Cardiac septum (tissue), 1 donor: ENCODE measurements at regions not wholly inside any gene's neighbourhood (a gene's known extent, or its start where the extent isn't known, plus 50 kb on each side); places are given as distances from the start of the nearest gene placed in this dataset.
"Not testable (repeated sequence)": the region's sequence is repeated elsewhere in the genome, so short reads cannot be mapped to it uniquely, and the experiment has no call there.

Source experiments
- DNase-seq: peaks from one replicate; pipeline ENCODE4 v3.0.0-alpha.2; 2020; ENCODE audit warnings: low spot score
- intact Hi-C: fragments of 100-400 bp; cut with DNase I; formaldehyde crosslinking; loops from one replicate; pipeline ENCODE4 v1.14.0; 2022
- donor health status: DM: no; HTN: no; CAD: no.

GRCh38 chr7:118389629-118390028, 165.1 kb downstream of the ANKRD7 start:
- no peak for DNase-seq
- intact Hi-C loops, result no loop called here

GRCh38 chr7:118404211-118404610, 179.7 kb downstream of the ANKRD7 start:
- intact Hi-C loops, result no loop called here
- no peak for DNase-seq

DNA sequence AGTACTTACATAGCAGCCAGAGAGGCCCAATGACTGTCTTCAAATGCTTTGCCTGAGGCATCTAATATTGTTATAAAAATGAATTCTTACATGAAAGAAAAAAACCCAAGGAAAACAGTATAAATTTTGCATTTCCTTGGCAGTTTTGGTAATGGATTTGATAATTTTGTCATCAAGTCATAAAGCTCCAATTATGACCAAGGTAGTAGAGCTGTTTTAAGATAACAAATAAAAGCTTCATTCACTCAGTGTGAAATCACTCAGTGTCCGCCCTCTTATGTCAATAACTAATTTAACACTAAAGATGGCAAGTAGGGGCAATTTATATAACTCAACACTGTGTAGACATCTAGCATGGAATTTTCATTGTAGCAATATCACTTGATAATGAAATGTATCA, 193.9 kb downstream of the ANKRD7 start:
- DNase-seq, result no peak
- intact Hi-C loops, result no loop called here

- intact Hi-C loops, result no loop called here
- no peak for DNase-seq
Measured at GRCh38 chr7:118420888-118421287, 196.4 kb downstream of the ANKRD7 start.

- intact Hi-C loops, result no loop called here
- no peak for DNase-seq
Measured at GRCh38 chr7:118429141-118429540, 204.6 kb downstream of the ANKRD7 start.

- DNase-seq, result no peak
- intact Hi-C loops, result no loop called here
Measured at GRCh38 chr7:118436663-118437062, 212.2 kb downstream of the ANKRD7 start.

- intact Hi-C loops, DNase-seq: not testable (repeated sequence)
Measured at GRCh38 chr7:118449030-118449429, 224.5 kb downstream of the ANKRD7 start.

DNA sequence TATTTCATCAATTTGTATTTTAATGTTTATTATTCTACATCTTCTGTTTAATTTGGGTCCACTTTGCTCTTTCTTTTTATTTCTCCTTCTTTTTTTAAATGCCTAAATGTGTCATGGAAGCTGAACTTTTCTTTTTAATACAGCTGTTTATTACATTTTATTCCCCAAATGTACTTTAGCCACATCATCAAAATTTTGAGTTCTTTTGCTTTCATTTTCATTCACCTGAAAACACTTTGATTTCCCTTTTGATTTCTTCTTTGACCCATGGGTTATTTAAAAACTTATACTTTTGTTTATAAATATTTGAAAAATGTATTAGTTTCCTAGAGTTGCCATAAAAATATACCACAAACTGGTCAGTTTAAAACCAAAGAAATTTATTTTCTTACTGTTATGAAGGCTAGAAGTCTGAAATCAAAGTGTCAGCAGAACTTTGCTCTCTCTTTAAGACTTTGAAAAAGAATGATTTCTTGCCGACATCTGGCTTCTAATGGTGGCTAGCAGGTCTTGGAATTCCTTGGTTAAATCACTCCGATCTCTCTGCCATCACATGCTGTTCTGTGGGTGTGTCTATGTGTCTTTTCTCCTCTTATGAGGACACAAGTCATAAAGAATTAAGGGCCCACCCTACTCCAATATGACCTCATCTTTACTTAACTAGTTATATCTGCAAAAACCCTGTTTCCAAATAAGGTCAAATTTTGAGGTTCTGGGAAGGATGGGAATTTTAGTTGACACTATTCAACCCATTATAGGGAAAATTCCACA, 225.5 kb downstream of the ANKRD7 start:
- no peak for DNase-seq
- intact Hi-C loops, result no loop called here

DNA sequence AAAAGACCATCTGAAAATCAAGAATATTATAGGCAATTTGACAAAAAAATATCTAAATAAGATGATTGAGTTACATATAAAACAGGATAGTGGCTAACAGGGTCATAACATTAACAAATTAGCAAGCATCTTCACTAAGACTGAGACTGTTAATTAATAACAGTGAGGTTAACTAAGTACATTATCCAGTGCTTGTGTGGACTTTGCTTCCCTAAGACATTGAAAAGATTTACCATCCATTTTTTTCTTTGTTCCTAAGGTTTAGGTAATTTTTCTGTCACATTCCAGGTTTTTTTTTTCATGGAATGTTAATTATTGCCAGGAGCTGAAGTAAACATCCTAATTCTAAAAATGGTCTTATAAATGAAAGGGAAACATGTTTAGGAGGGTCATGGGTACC, 227.6 kb downstream of the ANKRD7 start:
- DNase-seq, result no peak
- intact Hi-C loops, result no loop called here

DNA sequence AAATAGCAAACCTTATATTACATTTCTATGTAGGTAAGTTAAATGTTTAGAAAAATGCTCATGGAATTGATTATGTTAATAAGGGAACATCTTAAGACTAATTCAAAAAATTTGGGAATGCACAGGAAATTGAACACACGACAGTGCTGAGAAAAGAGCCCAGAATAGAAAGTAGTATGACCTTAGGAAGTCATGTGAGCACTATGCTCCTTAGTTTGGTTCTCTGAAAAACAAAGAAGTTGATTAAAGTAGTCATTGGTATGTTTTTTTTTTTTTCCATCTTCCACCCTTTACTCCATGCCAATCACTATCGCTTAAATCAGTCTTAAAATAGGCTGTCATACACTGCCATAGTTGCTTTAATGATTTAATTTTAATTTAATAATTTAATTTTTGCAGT, 242.9 kb downstream of the ANKRD7 start:
- intact Hi-C loops, result no loop called here
- no peak for DNase-seq

- no peak for DNase-seq
- intact Hi-C loops, result no loop called here
Measured at GRCh38 chr7:118472581-118472980, 248.1 kb downstream of the ANKRD7 start.

DNA sequence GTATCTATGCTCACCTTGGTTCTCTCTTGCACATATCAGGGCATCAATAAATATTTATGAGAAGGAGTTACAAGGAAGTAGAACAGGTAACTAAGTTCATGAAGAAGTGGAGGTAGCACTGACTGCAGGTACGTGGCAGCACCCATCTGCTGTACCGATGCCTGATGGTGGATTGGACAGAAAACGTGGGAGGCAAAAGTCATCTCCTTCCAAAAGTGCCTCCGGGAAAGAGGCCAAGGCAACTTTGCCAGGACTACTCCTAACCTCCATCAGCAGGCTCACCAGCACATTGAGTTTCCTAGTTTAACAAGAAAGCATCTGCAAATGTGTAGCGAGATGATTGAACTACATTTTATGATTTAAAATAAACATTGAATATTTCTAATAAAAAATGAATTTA, 248.8 kb downstream of the ANKRD7 start:
- intact Hi-C loops, result no loop called here
- DNase-seq, result no peak

GRCh38 chr7:118476036-118476435, 251.5 kb downstream of the ANKRD7 start:
- intact Hi-C loops, result no loop called here
- DNase-seq, result no peak

DNA sequence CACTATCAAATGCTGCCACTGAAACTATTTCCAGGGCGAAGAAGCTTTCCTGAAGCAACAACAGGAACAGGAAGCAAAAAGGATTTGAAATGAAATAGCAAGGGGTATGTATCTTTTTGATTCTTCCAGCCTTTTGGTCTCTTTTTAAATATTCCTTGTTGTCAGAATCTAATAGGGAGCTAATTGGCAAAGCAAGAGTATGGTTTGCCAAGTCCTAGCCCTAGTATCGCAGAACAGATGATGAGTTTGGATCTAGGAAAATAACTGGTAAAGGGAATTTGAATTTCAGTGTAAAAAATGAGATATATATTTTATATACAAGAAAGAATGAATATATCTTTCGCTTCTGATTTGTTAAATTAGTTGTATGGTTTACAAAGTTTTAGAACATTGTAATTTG, 252.5 kb downstream of the ANKRD7 start:
- no peak for DNase-seq
- intact Hi-C loops, result no loop called here

GRCh38 chr7:118478236-118478635, 253.7 kb downstream of the ANKRD7 start:
- intact Hi-C loops, result no loop called here
- DNase-seq, result no peak

- no peak for DNase-seq
- intact Hi-C loops, result no loop called here
Measured at GRCh38 chr7:118478931-118479330, 254.4 kb downstream of the ANKRD7 start.

GRCh38 chr7:118492466-118492865, 268.0 kb downstream of the ANKRD7 start:
- DNase-seq, result no peak
- intact Hi-C loops, result no loop called here

DNA sequence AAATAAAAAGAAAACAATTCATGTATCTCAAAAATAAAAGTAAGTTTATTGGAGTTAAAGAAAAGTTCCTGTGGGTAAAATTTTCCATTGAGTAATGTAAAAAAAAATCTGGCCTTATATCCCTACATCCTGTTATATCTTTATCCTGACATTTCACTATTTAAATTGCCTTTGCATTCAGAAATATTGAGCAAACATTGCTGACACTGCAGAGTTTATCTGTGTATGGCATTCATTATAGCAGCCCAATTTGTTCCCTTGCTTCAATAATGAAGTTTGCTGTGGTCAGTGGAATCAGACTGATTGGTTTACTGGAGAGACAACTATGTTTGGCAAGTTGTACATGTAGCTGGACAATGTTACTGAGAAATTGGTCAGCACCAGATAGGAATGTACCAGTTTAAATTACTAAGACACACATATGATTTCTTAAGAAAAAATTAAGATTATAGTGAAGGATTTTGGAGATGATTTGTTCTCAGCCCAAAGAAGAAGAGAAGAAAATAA, 271.7 kb downstream of the ANKRD7 start:
- intact Hi-C loops, result no loop called here
- DNase-seq, result no peak

DNA sequence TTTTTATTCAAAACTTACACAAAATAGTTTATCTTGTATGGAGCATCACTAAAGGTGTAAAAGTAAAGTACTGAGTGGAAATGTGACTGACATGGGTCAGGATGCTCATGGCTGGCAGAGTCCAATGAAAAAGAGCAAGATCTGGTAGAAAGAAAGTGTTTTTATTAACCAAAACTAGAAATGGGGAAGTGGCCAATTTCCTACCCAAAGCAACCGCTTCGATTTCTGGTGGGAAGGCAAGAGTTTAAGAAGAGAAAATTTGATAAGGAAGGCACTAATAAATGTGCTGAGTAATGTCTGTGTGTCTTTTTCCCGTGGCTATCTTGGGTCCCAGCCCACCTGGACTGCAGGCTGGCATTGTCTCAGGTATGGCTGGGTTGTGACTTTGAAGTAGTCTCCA, 277.7 kb downstream of the ANKRD7 start:
- no peak for DNase-seq
- intact Hi-C loops, result no loop called here

- no peak for DNase-seq
- intact Hi-C loops, result no loop called here
Measured at GRCh38 chr7:118511146-118511545, 286.6 kb downstream of the ANKRD7 start.

GRCh38 chr7:118517275-118517674, 292.8 kb downstream of the ANKRD7 start:
- no peak for DNase-seq
- intact Hi-C loops, result no loop called here

- intact Hi-C loops, result no loop called here
- DNase-seq, result no peak
Measured at GRCh38 chr7:118525020-118525419, 300.5 kb downstream of the ANKRD7 start.
